SU-DHL-6 (cell line): ENCODE measurements at regions not wholly inside any gene's neighbourhood (a gene's known extent, or its start where the extent isn't known, plus 50 kb on each side); places are given as distances from the start of the nearest gene placed in this dataset.

ENCODE experiments used
- CTCF ChIP-seq: fragments of 200-600 bp; sonication (generic); IDR thresholded peaks from one replicate; pipeline ENCODE4 v1.5.1; 2017; ENCODE audit warnings: antibody characterized with exemption, mild to moderate bottlenecking, low read length, moderate library complexity; ENCODE audit not compliant: insufficient read depth, poor library complexity, severe bottlenecking
- EZH2phosphoT487 ChIP-seq: fragments of 200-600 bp; sonication (generic), shearing (Covaris generic); conservative IDR thresholded peaks from 2 replicates; pipeline ENCODE4 v1.6.1; 2018; ENCODE audit warnings: mild to moderate bottlenecking, antibody characterized with exemption, low read length, moderate library complexity, mixed read lengths

DNA sequence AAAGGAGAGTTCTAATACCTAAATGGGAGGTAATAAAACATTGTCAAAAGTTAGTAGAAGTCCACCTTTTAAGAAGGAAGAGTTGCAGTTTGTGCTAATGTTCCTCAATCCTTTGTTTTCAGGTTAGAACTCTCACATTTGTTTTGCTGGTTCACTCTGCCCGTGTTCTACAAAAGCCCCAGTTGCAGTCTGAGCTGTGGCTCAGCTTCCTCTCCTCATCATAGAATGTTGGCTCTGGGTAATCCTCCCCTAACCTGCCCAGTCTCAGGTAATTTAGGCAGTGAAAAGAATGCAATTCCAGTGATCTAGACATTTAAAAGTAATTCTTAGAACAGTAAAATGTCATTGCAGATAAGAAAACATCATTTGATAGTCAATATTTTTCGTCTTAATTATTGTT is 1410.4 kb upstream of the ZEB2 start:
- TF ChIP-seq EZH2phosphoT487 = no peak
- TF ChIP-seq CTCF = no peak
